ENCODE measurements at regions not wholly inside any gene's neighbourhood (a gene's known extent, or its start where the extent isn't known, plus 50 kb on each side); places are given as distances from the start of the nearest gene placed in this dataset.

DNA sequence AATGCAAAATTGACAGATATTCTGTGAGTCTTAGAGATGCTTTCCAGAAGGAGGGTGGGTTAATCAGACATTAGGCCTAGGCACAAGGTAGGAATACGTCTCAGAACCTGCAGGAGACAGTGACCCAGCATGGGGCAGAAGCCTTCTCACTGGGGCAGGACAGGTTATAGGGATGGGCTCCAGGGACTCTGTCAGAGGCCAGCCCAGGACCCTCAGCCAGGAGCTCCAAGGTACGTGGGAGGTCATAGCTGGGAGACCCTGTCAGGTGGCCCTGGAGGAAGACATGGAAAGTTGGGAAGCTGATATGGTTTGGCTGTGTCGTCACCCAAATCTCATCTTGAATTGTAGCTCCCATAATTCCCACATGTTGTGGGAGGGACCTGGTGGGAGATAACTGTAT, 450.4 kb downstream of the GADD45G start:
- TF ChIP-seq, protein P1, sequence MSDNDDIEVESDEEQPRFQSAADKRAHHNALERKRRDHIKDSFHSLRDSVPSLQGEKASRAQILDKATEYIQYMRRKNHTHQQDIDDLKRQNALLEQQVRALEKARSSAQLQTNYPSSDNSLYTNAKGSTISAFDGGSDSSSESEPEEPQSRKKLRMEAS (IDR thresholded peaks at IDR 0.05), result no peak
- no peak for TF ChIP-seq CEBPB (IDR thresholded peaks at IDR 0.05)
- no peak for TF ChIP-seq NFIC (IDR thresholded peaks at IDR 0.05)
- TF ChIP-seq YY1 (IDR thresholded peaks at IDR 0.05; ENCODE audit: low read depth), result no peak
- TF ChIP-seq EP300 (IDR thresholded peaks at IDR 0.05; ENCODE audit: borderline replicate concordance), result no peak
- TF ChIP-seq FOXM1 (IDR thresholded peaks at IDR 0.05; ENCODE audit: borderline replicate concordance, low read depth), result no peak
- TF ChIP-seq, protein P2, sequence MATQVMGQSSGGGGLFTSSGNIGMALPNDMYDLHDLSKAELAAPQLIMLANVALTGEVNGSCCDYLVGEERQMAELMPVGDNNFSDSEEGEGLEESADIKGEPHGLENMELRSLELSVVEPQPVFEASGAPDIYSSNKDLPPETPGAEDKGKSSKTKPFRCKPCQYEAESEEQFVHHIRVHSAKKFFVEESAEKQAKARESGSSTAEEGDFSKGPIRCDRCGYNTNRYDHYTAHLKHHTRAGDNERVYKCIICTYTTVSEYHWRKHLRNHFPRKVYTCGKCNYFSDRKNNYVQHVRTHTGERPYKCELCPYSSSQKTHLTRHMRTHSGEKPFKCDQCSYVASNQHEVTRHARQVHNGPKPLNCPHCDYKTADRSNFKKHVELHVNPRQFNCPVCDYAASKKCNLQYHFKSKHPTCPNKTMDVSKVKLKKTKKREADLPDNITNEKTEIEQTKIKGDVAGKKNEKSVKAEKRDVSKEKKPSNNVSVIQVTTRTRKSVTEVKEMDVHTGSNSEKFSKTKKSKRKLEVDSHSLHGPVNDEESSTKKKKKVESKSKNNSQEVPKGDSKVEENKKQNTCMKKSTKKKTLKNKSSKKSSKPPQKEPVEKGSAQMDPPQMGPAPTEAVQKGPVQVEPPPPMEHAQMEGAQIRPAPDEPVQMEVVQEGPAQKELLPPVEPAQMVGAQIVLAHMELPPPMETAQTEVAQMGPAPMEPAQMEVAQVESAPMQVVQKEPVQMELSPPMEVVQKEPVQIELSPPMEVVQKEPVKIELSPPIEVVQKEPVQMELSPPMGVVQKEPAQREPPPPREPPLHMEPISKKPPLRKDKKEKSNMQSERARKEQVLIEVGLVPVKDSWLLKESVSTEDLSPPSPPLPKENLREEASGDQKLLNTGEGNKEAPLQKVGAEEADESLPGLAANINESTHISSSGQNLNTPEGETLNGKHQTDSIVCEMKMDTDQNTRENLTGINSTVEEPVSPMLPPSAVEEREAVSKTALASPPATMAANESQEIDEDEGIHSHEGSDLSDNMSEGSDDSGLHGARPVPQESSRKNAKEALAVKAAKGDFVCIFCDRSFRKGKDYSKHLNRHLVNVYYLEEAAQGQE (IDR thresholded peaks at IDR 0.05; ENCODE audit: low read depth), result no peak
- TF ChIP-seq TAF1 (IDR thresholded peaks at IDR 0.05; ENCODE audit: low read depth), result no peak
- no peak for TF ChIP-seq TEAD4 (IDR thresholded peaks at IDR 0.05)
- no peak for TF ChIP-seq TCF12 (IDR thresholded peaks at IDR 0.05; ENCODE audit: low read depth)

DNA sequence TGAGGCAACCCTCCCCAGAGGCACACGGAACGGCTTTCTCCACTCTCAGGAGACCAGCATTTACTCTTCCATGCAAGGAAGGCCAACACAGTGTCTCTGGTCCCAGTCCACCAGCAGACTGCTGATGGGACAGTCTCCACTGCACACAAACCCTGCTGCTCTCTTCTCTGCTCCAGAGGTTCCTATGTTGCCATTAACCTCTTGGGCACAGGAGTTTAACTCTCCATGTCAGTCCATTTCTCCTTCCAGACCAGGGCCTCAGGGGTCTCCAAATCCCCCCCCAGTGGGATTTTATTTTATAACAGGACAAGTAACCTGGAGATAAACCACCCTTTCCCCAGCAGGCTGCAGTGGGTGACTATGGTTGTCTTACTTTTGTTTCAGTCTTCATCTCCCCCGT, 452.5 kb downstream of the GADD45G start:
- no peak for TF ChIP-seq CREB1 (IDR thresholded peaks at IDR 0.05; ENCODE audit: low read depth)
- TF ChIP-seq FOXM1 (IDR thresholded peaks at IDR 0.05; ENCODE audit: borderline replicate concordance, low read depth), result no peak
- no peak for TF ChIP-seq EP300 (IDR thresholded peaks at IDR 0.05; ENCODE audit: borderline replicate concordance)
- TF ChIP-seq, protein P1 (IDR thresholded peaks at IDR 0.05), result no peak
- TF ChIP-seq, protein P3, sequence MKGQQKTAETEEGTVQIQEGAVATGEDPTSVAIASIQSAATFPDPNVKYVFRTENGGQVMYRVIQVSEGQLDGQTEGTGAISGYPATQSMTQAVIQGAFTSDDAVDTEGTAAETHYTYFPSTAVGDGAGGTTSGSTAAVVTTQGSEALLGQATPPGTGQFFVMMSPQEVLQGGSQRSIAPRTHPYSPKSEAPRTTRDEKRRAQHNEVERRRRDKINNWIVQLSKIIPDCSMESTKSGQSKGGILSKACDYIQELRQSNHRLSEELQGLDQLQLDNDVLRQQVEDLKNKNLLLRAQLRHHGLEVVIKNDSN (IDR thresholded peaks at IDR 0.05), result no peak
- no peak for TF ChIP-seq TCF12 (IDR thresholded peaks at IDR 0.05; ENCODE audit: low read depth)
- no peak for TF ChIP-seq EGR1 (IDR thresholded peaks at IDR 0.05)
- TF ChIP-seq ZBTB7A (IDR thresholded peaks at IDR 0.05; ENCODE audit: low read depth), result no peak
- TF ChIP-seq, protein P2 (IDR thresholded peaks at IDR 0.05; ENCODE audit: low read depth), result no peak
- TF ChIP-seq NFIC (IDR thresholded peaks at IDR 0.05), result no peak
- no peak for TF ChIP-seq TEAD4 (IDR thresholded peaks at IDR 0.05)
- no peak for TF ChIP-seq YY1 (IDR thresholded peaks at IDR 0.05; ENCODE audit: low read depth)
- no peak for TF ChIP-seq TAF1 (IDR thresholded peaks at IDR 0.05; ENCODE audit: low read depth)
- TF ChIP-seq RAD21 (IDR thresholded peaks at IDR 0.05; ENCODE audit: low read depth), result no peak
- TF ChIP-seq CEBPB (IDR thresholded peaks at IDR 0.05), result no peak

DNA sequence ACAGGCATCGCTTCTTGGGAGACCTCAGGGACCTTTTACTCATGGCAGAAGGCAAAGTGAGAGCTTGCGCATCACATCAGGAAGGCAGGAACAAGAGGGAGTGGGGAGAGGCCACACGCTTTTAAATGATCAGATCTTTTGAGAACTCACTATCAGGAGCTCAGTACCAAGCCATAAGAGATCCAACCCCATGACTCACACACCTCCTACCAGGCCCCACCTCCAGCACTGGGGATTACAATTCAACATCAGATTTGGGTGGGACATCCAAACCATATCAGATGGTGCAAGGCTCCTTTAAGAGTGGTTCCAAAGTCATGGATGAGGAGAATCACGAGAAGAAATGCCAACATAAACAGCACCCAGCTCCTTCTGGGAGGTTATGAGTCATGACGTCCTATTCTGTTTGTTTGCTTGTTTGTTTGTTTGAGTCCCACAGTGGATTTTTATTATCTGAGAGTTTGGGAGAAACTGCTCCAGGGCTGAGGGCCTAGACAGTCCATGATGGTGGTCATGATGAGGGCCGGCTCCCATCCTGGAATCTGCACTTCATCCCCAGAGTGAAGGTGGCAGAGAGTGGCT, 453.5 kb downstream of the GADD45G start:
- no peak for TF ChIP-seq TEAD4 (IDR thresholded peaks at IDR 0.05)
- no peak for TF ChIP-seq NFIC (IDR thresholded peaks at IDR 0.05)
- TF ChIP-seq, protein P2 (IDR thresholded peaks at IDR 0.05; ENCODE audit: low read depth), result no peak
- TF ChIP-seq, protein P3 (IDR thresholded peaks at IDR 0.05), result no peak
- TF ChIP-seq EGR1 (IDR thresholded peaks at IDR 0.05), result no peak
- TF ChIP-seq TCF12 (IDR thresholded peaks at IDR 0.05; ENCODE audit: low read depth), result no peak
- TF ChIP-seq TAF1 (IDR thresholded peaks at IDR 0.05; ENCODE audit: low read depth), result no peak

DNA sequence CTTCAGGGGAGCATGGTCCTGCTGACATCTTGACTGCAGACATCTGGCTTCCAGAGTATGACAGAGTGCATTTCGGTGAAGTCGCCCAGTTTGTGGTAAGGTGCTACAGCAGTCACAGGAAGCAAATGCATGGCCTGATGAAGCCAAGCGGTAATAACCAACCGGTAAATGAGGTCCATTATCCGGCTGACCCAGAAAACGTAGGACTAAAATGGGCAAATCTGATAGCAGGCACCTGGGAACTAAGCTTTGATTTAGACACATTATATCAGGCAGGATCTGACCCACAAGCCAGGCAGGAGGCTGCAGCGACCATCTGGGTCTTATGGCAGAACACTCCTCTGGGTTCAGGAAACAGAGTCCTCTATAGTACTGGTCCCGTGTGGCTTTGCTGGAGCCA, 454.6 kb downstream of the GADD45G start:
- TF ChIP-seq ZBTB7A (IDR thresholded peaks at IDR 0.05; ENCODE audit: low read depth) (no peak), CREB1 (IDR thresholded peaks at IDR 0.05; ENCODE audit: low read depth) (no peak), YY1 (IDR thresholded peaks at IDR 0.05; ENCODE audit: low read depth) (no peak), TCF12 (IDR thresholded peaks at IDR 0.05; ENCODE audit: low read depth) (no peak), TAF1 (IDR thresholded peaks at IDR 0.05; ENCODE audit: low read depth) (no peak), EP300 (IDR thresholded peaks at IDR 0.05; ENCODE audit: borderline replicate concordance) (no peak), EGR1 (IDR thresholded peaks at IDR 0.05) (no peak), CEBPB (IDR thresholded peaks at IDR 0.05) (no peak), FOXM1 (IDR thresholded peaks at IDR 0.05; ENCODE audit: borderline replicate concordance, low read depth) (no peak), RAD21 (IDR thresholded peaks at IDR 0.05; ENCODE audit: low read depth) (no peak), NFIC (IDR thresholded peaks at IDR 0.05) (no peak), TEAD4 (IDR thresholded peaks at IDR 0.05) (no peak)
- TF ChIP-seq, protein P3 (IDR thresholded peaks at IDR 0.05), result no peak
- TF ChIP-seq, protein P2 (IDR thresholded peaks at IDR 0.05; ENCODE audit: low read depth), result no peak
- TF ChIP-seq, protein P1 (IDR thresholded peaks at IDR 0.05), result no peak
